ENCODE measurements at regions not wholly inside any gene's neighbourhood (a gene's known extent, or its start where the extent isn't known, plus 50 kb on each side); places are given as distances from the start of the nearest gene placed in this dataset.

GRCh38 chr2:54373855-54374254 lies 82.3 kb upstream of the SPTBN1 start:
- no peak overlapping the region for H3K27ac ChIP-seq
- no peak for TF ChIP-seq CTCF (conservative IDR thresholded peaks at IDR 0.05)

- no peak for TF ChIP-seq CTCF (conservative IDR thresholded peaks at IDR 0.05)
- no peak overlapping the region for H3K27ac ChIP-seq
Measured at GRCh38 chr2:54374591-54375364, 81.3 kb upstream of the SPTBN1 start.

GRCh38 chr2:54377451-54377850 lies 78.7 kb upstream of the SPTBN1 start:
- TF ChIP-seq CTCF (conservative IDR thresholded peaks at IDR 0.05) = no peak
- no peak overlapping the region for H3K27ac ChIP-seq

GRCh38 chr2:54377901-54378493 lies 78.1 kb upstream of the SPTBN1 start:
- H3K27ac ChIP-seq = no peak overlapping the region
- TF ChIP-seq CTCF (conservative IDR thresholded peaks at IDR 0.05) = no peak

- TF ChIP-seq CTCF (conservative IDR thresholded peaks at IDR 0.05) = no peak
- H3K27ac ChIP-seq = no peak overlapping the region
Measured at GRCh38 chr2:54380670-54381069, 75.5 kb upstream of the SPTBN1 start.

GRCh38 chr2:54381293-54381692 lies 74.8 kb upstream of the SPTBN1 start:
- no peak for TF ChIP-seq CTCF (conservative IDR thresholded peaks at IDR 0.05)
- H3K27ac ChIP-seq = no peak overlapping the region

- no peak overlapping the region for H3K27ac ChIP-seq
- TF ChIP-seq CTCF (conservative IDR thresholded peaks at IDR 0.05) = no peak
Measured at GRCh38 chr2:54382601-54383000, 73.5 kb upstream of the SPTBN1 start.

All from VCaP (cell line).